A673 (cell line): ENCODE measurements at regions not wholly inside any gene's neighbourhood (a gene's known extent, or its start where the extent isn't known, plus 50 kb on each side); places are given as distances from the start of the nearest gene placed in this dataset.

Source experiments
- BruUV-seq: library from RNA; stranded (reverse); fragments of 400-500 nt; replicated peaks from 2 replicates; lab custom pipeline; 2021; lab: Mats Ljungman, UMichigan
- CTCF ChIA-PET: fragments of 300-600 bp; sonication (Branson Sonifier 250); formaldehyde crosslinking; loops from one replicate; lab custom pipeline; 2022; ENCODE audit warnings: antibody characterized with exemption; lab: Charles Lee
- POLR2A ChIA-PET: fragments of 300-600 bp; sonication (Branson Sonifier 250); formaldehyde crosslinking; loops from one replicate; lab custom pipeline; 2022; ENCODE audit warnings: antibody characterized with exemption; ENCODE audit not compliant: low non-redundant PET; lab: Charles Lee
- DNase-seq: peaks from one replicate; pipeline ENCODE4 v3.0.0-alpha.2; 2015; ENCODE audit warnings: low spot score
- H3K27ac ChIP-seq: fragments of 200-600 bp; sonication (generic); 2 replicates; pipeline ENCODE4 v1.5.1; 2016; ENCODE audit warnings: mixed run types, low read depth, mild to moderate bottlenecking, mixed read lengths, antibody characterized with exemption, low read length; ENCODE audit not compliant: poor library complexity, severe bottlenecking
- H3K27me3 ChIP-seq: fragments of 200-600 bp; sonication (generic); replicated peaks from 2 replicates; pipeline ENCODE4 v1.6.1; 2017; ENCODE audit warnings: mixed run types, low read depth, mild to moderate bottlenecking, mixed read lengths, antibody characterized with exemption, low read length; ENCODE audit not compliant: insufficient read depth, poor library complexity
- H3K36me3 ChIP-seq: fragments of 200-600 bp; sonication (generic); 2 replicates; pipeline ENCODE4 v1.6.1; 2016; ENCODE audit warnings: mixed run types, mild to moderate bottlenecking, mixed read lengths, antibody characterized with exemption, low read length; ENCODE audit not compliant: insufficient read depth, poor library complexity, severe bottlenecking
- H3K4me1 ChIP-seq: fragments of 200-600 bp; sonication (generic); 2 replicates; pipeline ENCODE4 v1.6.1; 2017; ENCODE audit warnings: mixed run types, mild to moderate bottlenecking, mixed read lengths, antibody characterized with exemption, low read length; ENCODE audit not compliant: insufficient read depth, poor library complexity, severe bottlenecking
- H3K4me3 ChIP-seq: fragments of 200-600 bp; sonication (generic); 2 replicates; pipeline ENCODE4 v1.5.1; 2016; ENCODE audit warnings: low read depth, mixed run types, mild to moderate bottlenecking, mixed read lengths, low read length; ENCODE audit not compliant: poor library complexity, severe bottlenecking
- H3K9me3 ChIP-seq: fragments of 200-600 bp; sonication (generic); 2 replicates; pipeline ENCODE4 v1.6.1; 2016; ENCODE audit warnings: mixed run types, low read depth, mild to moderate bottlenecking, mixed read lengths, antibody characterized with exemption, low read length; ENCODE audit not compliant: poor library complexity, severe bottlenecking
- EZH2 ChIP-seq: fragments of 200-600 bp; sonication (generic); IDR thresholded peaks from 2 replicates; pipeline ENCODE4 v1.6.1; 2017; ENCODE audit warnings: borderline replicate concordance, low read depth, mild to moderate bottlenecking, mixed read lengths, antibody characterized with exemption, low read length; ENCODE audit not compliant: poor library complexity, severe bottlenecking
- intact Hi-C: fragments of 100-400 bp; cut with micrococcal nuclease; formaldehyde crosslinking; loops from one replicate; pipeline ENCODE4 v1.10.0; 2022; ENCODE audit not compliant: unreplicated experiment
- TF ChIP-seq, protein P1 (sequence below): fragments of 300-800, 200-600 bp; sonication (generic); conservative IDR thresholded peaks from 2 replicates; pipeline ENCODE4 v1.5.1; 2017; ENCODE audit warnings: low read depth, mild to moderate bottlenecking, antibody characterized with exemption, low read length, moderate library complexity, mixed read lengths

GRCh38 chr6:126848119-126848518 is 270.4 kb upstream of the RSPO3 start:
- no peaks in the 10 kb centered on the region for H3K27me3 ChIP-seq
- H3K27ac ChIP-seq, result no peak overlapping the region
- no peaks in the 10 kb centered on the region for H3K4me1 ChIP-seq
- no peak for TF ChIP-seq EZH2
- TF ChIP-seq, protein P1, sequence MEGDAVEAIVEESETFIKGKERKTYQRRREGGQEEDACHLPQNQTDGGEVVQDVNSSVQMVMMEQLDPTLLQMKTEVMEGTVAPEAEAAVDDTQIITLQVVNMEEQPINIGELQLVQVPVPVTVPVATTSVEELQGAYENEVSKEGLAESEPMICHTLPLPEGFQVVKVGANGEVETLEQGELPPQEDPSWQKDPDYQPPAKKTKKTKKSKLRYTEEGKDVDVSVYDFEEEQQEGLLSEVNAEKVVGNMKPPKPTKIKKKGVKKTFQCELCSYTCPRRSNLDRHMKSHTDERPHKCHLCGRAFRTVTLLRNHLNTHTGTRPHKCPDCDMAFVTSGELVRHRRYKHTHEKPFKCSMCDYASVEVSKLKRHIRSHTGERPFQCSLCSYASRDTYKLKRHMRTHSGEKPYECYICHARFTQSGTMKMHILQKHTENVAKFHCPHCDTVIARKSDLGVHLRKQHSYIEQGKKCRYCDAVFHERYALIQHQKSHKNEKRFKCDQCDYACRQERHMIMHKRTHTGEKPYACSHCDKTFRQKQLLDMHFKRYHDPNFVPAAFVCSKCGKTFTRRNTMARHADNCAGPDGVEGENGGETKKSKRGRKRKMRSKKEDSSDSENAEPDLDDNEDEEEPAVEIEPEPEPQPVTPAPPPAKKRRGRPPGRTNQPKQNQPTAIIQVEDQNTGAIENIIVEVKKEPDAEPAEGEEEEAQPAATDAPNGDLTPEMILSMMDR, result no peak
- H3K36me3 ChIP-seq, result no peaks in the 10 kb centered on the region
- H3K4me3 ChIP-seq, result no peak overlapping the region
- no TSS peak for BruUV-seq
- POLR2A ChIA-PET, result no interaction called here
- no peaks in the 10 kb centered on the region for H3K9me3 ChIP-seq
- DNase-seq, result no peak
- CTCF ChIA-PET, result no interaction called here
- intact Hi-C loops, result no loop called here

DNA sequence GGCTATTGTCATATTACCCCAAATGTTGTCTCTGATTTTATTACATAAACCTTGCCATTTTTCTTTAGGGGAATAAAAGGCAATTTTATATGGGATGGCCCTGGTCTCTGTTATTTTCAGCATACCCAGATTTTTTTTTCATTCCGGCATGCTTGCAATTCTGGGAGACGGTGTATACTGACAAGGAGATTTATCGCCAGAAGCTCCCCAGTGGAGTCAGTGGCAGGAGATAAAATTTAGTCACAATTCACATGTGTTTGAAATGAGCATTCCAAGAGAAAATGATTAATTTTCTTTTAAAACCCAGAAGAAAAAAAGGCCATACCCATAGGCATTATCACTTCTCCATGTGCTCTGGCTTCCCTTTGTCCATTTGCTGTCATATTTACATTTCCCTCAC is 250.8 kb upstream of the RSPO3 start:
- Histone ChIP-seq H3K4me3 (no peak overlapping the region), H3K4me1 (no peaks in the 10 kb centered on the region), H3K27ac (no peak overlapping the region), H3K36me3 (no peaks in the 10 kb centered on the region), H3K27me3 (no peaks in the 10 kb centered on the region), H3K9me3 (no peaks in the 10 kb centered on the region)
- BruUV-seq, result no TSS peak
- ChIA-PET CTCF (no interaction called here), POLR2A (no interaction called here)
- no peak for DNase-seq
- TF ChIP-seq, protein P1, result no peak
- no peak for TF ChIP-seq EZH2
- intact Hi-C loops, result no loop called here

- BruUV-seq, result no TSS peak
These were observed 245.1 kb upstream of the RSPO3 start for GRCh38 chr6:126873351-126873750.

More at GRCh38 chr6:126873351-126873750, 245.1 kb upstream of the RSPO3 start:
- DNase-seq, result no peak
- Histone ChIP-seq H3K4me3 (no peak overlapping the region), H3K27me3 (no peaks in the 10 kb centered on the region), H3K27ac (no peak overlapping the region), H3K4me1 (no peaks in the 10 kb centered on the region), H3K9me3 (no peaks in the 10 kb centered on the region), H3K36me3 (no peaks in the 10 kb centered on the region)
- no peak for TF ChIP-seq EZH2
- TF ChIP-seq, protein P1, result no peak
- CTCF ChIA-PET, result no interaction called here
- intact Hi-C loops, result no loop called here
- POLR2A ChIA-PET, result no interaction called here
